Hematopoietic multipotent progenitor cell treated with erythropoietin and hydrocortisone succinate and interleukin-3 and kit ligand, for 4 days (in vitro differentiated cells): ENCODE measurements at regions not wholly inside any gene's neighbourhood (a gene's known extent, or its start where the extent isn't known, plus 50 kb on each side); places are given as distances from the start of the nearest gene placed in this dataset.

Experiments used
- DNase-seq: peaks from one replicate; pipeline ENCODE4 v3.0.0-alpha.2; 2015

DNA sequence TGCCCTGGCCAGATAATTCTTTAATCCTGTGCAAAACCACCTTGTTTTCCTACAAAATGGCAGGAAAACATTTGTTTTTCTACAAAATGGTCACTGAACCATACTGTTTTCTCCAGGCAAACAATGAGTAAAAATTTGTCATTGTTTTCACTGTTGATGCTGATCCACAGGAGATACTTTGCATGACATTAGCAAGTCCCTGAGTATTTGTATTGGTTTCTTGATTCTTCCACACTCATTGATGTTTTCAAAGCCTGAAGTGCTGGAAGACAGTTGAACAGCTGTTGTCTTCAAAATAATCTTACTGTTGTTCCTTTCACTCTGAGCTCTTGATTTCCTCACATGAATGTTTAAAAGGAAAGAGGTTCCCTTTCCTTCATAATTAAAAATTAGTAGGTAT, 123.1 kb upstream of the HTR2A start:
- DNase-seq: no peak

DNA sequence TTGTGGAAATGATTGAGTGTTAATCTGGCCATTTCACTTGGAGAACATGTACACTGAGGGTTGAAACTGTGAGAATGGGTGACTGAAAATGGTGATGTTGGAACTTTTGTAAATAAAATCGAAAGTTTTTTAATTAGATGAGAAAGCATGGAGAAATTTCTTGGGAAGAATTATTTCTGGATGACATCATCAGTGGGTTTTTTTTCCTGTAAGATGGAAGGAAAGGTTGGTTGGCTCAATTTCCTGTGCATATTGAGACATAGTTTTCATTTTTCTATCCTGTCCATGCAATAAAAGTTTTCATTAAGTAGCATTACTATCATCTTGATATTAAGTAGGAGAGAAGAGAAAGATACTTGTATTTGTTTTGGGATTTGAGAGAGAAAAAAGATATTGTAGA, 120.6 kb upstream of the HTR2A start:
- no peak for DNase-seq

DNA sequence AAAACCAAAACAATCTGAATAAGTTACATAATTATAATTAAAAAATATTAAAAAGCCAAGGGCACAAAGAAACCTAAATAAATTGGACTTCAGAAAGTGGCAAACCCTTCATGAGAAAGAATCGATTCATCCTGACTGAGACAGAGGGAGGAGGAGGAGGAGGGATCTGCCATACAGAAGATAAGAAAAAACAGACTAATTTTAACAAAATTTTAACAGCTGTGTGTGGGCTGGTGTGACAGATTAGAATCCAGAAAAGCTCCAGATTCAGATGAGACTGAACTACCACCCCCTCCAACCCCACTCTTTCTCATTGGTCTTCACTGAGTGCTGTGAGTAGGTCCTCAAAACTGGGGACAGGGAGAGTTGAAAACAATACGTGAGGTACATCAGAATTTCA, 111.5 kb upstream of the HTR2A start:
- DNase-seq: peak; percentile 48

DNA sequence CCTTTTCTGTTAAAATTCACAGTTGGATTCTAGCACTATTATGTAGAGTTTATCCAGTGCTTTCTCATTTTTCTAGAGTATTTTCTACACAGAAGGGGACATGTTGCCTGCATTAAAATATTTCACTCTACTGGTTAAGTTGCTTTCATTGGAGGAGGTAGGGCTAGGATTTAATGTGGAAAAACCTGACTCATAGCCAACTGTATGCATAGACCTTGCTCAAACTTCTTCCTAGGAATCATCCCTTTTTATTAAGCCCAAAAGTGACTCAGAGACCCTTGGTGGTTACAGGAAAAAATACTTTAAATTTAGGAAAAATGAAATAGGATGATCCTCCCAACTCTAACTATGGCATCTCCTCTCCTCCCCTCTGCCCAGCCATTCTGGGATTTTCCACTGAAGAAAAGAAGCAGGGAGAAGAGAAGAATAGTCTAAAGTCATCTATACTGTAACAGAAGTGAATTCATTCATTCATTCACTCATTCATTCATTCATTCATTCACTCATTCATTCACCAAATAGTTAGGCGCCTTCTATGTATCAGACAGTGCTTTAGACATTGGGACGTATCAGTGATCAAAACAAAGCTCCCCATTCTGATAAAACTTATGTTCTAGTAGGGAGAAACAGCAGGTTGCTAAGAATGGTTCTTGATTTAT, 109.0 kb upstream of the HTR2A start:
- DNase-seq: no peak

DNA sequence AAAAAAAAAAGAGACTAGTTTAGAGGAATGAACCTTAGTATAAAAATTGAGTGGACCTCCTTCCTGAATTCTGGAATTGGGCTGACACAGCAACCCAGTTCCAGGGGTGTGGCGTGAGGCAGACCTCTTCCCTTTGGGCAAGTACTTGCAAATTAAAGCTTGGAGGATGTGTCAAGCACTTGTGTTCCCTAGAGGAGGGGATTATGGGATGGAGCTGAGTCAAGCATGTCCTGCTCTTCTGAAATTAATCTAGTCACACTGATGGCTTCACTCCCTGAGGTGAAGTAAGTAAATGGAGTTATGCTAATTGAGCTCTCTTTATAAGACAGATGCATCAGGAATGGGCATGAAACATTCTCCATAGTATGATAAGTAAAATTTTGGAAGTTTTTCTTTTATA, 107.7 kb upstream of the HTR2A start:
- no peak for DNase-seq

DNA sequence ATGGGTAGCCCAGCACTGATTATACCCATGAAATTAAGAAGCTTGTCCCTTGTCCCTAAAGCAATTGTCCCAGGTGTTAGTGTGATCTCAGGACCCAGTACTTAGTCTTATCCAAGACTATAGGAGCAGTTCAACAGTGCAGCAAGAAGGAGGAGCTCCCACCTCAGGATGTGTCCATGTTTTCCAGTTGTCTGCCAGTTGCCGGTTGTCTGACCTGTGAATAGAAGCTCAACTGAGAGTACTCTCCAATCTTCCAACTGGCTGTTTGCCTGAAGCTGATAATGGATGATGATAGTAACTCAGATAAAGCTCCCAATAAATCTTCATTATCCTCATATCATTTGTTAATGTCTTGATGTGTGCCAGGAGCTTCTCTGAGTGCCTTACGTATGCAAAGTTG, 107.2 kb upstream of the HTR2A start:
- DNase-seq: no peak

DNA sequence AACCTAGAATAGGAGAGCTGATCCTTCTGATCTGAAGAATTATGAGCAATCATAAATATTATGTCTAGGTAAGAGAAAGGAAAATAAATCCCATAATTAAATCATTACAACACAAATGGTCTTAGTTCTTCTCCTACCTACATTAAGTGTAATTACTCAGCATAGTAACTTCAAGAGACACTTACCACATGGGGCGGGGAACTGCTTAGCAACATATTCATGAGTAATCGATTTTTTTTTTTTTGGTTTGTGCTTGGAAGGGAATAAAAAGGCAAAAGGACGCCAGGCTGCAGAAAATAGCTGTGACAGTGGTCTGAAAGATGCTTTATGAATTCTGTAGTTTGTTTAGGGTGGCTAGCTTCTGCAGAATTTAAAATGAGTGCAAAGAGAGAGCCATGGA, 103.3 kb upstream of the HTR2A start:
- DNase-seq: peak; percentile 4

DNA sequence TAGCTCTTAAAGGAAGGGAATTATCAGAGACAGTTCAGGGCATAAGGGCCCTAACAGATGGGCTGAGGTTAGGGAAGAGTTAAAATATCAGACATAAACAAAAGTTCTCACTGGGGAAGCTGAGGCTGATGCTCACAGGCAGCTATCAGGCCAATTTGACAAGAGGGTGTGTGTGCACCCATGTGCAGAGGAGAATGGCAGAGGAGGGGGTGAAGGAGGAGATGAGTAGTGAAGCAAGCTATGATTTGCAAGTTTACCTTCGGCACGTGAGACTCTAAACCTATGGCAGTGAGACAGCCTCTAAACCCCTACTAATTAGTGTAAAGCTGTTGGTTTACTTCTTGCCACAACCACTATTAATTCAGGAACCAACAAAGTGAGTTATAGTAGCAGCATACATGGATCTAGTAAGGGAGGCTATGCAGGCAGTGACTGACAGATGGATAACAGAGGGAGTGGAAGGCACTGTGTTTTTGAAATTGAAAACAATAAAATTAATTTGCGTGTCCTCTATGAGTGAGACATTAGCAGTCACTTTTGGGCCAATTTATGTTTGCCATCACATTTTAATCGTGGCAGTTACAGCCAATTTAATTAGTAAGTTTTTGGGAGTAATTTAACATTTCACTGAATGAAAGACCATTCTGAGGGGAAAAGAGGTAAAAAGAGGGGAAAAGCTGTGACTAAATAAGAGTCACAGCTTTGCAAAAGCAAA, 99.6 kb upstream of the HTR2A start:
- DNase-seq: no peak

DNA sequence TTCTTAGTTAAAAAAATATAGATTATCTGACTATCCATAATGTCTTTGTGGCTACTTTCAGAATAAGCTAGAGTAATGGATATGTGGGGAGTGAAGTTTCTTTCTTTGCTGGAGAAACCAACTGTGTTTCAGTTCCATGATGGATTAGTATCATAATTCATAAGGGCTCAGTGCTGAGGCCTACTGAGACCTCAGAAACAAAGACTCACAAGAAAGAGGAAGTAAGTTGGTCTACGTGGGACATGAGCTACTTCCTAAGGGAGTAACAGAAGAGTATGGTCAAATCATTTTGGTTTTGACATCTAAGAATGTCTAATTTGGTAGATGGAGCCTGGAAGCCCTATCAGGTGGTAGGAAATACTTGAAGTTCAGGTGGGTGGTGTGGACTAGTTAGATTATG, 99.0 kb upstream of the HTR2A start:
- DNase-seq: peak; percentile 63

DNA sequence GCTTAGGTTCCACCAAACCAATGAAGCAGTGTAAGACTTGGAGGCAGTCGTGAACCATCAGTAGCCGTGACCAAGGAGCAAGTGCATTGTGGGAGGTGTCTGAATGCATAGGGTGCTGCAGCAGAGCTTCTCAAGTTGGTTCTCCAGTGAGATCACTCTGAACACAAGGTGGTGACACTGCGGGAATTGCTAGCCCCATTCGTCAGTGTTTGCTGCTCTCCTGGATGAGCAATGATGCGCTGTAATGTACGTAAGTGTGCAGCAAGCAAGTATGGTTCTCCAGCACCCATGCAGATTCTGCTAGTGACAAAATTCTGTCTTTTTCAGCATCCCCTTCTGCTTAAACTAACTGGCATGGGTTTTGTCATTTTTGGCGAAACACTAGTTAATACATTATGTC, 97.6 kb upstream of the HTR2A start:
- DNase-seq: no peak

DNA sequence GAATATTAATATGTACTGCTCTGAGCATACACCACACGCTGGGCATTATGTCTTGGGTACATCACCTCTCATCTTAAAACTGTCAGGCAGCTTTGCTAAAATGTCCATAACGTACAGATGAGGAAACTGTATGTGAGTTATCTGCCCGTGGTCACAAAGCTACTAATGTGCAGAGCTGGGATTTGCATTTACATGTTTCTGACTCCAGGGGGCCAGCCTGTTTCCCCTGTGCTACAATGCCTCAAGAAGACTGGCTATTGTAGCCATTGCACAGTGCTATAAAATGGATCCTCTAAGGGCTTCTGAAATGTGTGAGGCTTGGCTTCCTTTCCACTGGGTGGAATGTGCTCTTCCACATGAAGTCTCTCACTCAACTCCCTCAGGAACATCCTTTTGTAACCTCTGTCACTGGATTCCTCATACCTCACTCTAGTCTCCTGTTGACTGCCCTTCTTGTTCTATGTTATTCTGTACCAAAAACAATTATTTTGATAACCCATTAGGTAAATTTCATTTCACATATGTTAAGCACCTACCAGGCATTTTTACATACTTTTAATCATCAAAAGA, 95.6 kb upstream of the HTR2A start:
- DNase-seq: peak; percentile 28

DNA sequence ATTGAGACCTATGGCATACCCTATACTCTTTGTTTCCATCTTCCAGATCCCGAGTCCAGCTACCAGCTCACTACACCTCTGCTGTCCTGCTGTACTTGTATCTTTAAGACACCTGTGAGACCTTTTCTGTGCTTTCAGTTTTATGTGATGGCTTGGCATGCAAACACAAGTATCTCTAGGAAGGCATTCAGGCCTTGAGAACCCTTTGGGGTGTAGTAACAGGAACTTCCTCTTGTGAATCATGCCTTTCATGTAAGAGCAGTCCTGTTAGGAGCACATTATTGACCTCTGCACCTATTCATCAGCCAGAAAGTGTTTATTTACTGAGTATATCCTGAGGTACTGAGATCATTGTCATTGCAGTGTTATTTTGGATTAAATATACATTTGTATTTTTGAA, 87.0 kb upstream of the HTR2A start:
- DNase-seq: peak; percentile 23

DNA sequence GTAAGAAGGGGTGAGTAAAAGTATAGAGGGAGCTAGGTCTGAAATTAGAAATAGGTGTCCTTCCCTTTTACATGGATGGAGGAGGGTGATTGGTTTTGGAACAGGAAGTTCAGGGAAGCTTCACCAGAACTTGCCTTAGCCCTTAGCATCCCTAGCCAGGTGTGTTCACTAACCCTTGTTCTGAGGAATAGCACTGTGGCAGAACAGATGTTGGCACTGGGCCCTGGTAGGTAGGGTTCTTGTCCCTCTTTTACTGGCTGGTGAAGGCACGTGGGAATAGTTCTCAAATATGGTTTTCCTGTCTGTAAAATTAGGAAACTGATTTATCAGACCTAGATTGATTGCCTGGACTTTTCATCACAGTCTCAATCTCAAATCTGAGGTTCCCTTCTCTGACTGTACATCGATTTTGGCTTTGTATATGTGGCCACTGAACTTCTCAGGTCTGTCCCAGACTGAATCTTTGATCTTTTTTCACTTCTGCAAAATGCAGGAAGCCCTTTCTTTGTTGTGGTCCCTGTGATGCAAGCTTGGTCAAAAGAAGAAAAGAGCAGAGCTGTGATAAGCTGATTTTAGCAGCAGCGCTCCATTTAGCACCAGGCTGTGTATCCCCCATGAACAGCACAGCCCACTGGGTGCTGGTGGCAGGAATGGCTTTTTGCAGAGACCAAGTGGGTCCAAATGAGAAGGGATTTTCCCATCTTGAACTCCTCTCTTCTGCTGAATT, 86.2 kb upstream of the HTR2A start:
- DNase-seq: peak; percentile 69

DNA sequence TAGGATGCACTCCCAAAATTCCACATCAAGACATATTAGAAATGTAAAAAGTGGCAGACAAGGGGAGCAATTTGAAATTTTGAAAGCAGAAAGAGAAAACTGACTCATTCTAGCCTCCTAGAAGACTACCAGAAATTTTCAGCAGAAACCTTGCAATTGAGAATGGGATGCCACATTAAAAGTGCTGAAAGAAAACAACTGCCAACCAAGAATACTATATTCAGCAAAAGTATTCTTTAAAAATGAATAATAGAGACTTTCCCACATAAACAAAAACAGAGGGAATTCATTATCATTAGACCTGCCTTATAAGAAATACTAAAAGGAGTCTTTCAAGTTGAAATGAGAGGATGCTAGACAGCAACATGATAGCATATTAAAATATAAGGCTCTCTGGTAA, 78.3 kb upstream of the HTR2A start:
- DNase-seq: no peak

DNA sequence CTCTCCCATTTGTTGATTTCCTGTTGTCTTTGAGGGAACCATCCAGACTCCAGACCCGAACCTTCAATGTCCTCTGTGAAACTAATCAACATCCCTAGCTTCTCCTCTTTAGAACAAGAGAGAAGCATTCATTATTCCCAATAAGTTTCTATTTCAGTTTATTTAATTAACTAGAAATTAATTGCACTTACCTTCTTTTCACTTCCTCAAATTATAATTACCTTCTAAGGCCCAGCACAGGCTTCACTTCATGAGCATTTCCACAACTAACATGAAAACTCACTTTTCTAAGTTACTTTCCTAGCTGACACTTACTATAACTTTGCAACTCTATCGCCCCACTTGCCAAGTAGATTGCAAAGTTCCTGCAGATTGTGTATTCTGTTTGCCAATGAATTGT, 71.6 kb upstream of the HTR2A start:
- DNase-seq: no peak

DNA sequence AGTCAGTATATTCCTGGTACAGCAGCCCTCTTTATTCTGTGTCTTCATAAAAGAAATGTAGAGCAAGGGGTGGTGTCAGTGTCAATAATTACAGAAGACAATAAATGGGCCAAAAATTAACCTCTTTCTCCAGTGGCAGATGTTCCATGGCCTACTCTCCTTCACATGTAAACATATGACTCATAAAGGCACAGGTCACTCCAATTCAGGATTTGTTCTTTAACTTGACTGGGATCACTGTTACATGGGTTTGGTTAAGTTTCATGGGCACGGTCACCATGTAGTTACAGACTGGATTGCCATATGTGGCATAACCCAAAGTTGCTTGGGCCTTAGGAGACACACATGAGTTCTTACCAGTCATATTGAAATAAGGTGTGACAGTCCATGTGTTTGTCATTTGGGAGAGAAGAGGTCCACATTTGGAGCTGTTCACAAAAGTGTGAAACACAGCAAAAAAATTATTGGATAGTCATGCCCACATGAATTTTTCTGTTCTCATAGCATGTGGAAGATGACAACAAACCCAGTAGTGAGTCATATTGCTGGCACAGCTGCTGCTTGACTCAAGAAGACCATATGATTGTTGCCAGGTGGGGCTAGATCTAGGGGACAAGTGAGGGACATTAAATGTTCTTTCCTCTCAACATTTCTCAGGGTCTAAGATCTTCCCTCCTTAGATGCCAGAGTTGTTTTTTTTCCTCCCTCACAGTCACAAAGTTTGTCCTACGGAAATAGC, 68.1 kb upstream of the HTR2A start:
- DNase-seq: no peak

DNA sequence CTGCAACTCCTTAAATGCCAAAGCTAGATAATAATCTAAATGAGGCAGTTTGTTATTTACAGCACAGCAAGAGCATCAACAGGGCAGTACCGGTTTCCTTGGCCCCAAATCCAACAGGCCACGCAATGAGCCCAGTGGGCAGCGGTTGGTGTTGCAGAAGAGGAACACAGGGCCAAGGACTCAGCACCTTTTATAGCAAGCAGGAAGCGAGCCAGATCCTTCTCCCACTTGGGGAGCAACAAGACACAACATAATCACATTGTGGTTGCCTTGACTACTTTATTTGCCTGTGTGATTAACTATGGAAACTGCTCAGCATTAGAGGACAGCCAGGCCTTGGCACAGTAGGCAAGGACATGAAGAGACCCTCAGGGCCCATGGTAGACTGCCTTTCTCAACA, 67.1 kb upstream of the HTR2A start:
- DNase-seq: no peak

DNA sequence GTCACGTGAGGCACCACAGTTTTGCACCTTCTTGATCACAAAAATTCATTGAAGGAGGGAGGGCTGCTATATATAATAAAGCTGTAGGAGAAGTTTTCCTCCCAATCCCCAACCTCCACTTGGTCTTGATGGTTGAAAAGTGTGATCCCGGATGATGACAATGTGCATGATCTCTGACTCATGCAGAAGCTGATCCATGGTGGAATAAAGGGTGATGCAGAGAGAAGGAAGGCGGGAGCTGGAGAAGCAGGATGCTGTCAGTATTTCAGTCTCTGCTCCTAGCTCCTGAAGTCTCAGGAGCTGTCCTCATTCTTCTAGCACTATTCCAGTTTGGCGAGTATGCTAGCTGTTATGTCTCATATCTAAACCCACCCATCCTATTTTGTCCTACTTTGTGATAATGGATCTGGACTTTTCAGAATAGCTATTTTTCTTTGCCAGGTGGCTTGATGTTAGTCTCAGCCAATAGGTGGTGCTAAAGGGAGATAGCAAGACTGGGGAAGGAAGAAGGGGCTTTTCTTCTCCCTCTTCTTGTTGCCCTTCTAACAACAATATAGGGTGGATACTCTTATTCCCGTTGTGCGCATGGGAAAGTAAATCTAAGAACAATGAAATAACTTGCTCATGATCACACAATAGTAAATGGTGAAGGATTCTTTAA, 65.6 kb upstream of the HTR2A start:
- peak; percentile 37 for DNase-seq

DNA sequence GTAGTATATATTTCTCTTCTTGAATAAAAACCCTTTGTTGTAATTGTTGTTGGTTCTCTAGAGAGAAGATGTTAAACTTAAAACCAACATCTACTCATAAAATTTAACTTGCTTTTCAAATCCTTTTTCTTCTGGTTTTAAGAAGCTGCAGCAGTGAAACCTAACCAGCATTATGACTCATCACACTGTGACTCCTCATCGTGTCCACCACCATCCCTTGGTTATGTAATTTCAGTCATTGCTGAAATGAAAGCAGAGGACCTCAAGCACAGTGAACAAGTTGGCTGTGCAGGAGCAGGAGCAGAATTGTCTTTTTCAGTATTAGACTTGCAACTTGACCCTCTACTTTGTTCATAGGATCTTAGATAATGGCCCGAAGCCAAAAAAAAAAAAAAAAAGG, 64.9 kb upstream of the HTR2A start:
- DNase-seq: peak; percentile 59

DNA sequence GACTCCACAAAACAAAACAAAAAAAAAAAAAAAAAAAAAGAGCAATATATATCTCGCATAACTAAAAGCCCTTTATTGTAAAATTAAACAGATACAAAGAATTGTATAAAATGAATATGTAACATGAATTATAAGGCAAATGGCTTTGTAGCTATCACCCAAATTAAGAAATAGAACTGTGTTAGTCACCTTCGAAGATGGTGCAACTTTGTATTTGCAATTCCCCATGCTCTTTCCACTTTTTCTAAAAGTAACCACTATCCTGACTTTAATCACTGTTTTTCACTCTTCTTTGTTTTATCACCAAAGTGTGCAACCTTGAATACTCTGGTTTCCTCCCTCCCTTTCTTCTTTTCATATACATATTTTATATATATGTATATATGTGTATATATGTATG, 57.1 kb upstream of the HTR2A start:
- no peak for DNase-seq

DNA sequence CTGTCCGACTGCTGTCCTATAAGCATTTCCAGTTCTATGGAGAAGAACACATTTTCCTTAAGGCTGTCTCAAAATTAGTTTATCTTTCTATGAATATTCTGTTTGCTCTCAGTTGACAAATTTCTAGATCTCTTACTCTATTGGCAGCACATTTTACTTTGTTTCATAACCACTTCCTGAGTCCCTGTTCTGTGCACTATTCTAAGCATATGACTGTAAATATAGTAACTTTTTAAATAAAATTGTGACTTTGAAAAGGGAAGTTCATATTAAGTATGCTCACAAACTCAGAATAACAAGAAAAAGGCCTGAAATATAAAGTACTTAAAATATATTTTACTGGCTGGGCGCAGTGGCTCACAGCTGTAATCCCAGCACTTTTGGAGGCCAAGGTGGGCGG, 56.5 kb upstream of the HTR2A start:
- DNase-seq: peak; percentile 58

DNA sequence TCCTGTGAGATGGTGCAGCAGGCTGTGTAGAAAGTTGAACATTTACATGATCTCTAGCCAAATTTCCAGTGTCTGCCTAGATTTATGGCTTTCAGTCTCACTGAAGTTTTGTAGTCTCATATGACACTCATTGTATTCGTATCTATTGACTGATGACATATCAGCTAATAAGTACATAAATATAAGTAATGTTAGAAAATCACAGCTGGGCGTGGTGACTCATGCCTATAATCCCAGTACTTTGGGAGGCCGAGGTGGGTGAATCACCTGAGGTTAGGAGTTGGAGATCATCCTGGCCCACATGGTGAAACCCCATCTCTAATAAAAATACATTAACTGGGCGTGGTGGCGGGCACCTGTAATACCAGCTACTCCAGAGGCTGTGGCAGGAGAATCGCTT, 54.7 kb upstream of the HTR2A start:
- DNase-seq: no peak

DNA sequence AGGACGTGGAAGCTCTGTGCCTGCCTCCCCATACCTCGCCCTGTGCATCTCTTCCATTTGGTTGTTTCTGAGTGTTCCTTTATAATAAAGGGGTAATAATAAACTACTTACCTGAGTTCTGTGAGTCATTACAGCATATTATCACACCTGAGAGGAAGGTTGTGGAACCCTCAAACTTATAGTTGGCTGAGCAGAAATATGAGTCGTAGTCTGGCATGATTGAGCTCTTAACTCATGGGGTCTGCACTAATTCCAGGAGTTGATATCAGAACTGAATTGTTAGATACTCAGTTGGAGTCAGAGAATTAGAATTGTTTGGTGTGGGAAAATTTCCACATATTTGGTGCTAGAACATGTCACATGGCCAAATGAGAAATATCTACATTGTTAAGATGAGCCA, 52.4 kb upstream of the HTR2A start:
- DNase-seq: no peak
